ENCODE measurements at regions not wholly inside any gene's neighbourhood (a gene's known extent, or its start where the extent isn't known, plus 50 kb on each side); places are given as distances from the start of the nearest gene placed in this dataset.

DNA sequence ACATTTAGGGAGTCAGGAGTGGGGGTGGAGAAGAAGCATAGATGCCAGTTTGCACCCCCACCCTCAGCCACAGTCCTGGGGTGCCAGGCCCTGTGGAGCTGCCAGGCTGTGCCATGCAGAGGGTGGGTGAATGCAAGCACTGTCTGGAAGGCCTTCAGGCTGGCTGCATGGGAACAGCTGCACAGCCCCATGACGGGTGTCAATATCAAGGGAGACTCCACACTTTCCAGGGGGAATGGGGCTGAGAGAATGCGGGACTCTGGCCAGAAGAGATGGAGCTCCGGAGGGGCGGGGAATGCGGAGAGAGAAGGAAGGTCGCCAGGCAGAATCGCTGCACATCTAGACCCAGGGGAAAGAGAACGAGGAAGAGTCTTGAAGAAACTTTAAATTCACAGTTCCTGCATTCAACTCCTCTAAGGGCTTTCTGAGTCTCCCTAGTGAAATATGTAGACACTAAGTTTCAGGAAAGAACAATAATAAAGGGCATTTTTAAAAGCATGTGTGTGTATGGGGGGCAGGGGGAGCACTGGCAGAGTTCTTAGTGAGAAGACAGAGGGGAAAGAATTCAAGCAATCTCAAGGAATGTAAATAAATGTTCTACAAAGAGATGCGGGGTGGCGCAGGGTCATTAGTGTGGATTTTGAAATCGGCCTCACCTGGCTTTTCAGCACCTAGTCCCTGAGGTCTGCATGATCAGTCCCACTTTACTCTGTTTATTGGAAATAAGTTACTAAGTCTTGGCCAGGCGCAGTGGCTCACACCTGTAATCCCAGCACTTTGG lies 59.1 kb downstream of the BOD1 start:
- no peak for DNase-seq

DNA sequence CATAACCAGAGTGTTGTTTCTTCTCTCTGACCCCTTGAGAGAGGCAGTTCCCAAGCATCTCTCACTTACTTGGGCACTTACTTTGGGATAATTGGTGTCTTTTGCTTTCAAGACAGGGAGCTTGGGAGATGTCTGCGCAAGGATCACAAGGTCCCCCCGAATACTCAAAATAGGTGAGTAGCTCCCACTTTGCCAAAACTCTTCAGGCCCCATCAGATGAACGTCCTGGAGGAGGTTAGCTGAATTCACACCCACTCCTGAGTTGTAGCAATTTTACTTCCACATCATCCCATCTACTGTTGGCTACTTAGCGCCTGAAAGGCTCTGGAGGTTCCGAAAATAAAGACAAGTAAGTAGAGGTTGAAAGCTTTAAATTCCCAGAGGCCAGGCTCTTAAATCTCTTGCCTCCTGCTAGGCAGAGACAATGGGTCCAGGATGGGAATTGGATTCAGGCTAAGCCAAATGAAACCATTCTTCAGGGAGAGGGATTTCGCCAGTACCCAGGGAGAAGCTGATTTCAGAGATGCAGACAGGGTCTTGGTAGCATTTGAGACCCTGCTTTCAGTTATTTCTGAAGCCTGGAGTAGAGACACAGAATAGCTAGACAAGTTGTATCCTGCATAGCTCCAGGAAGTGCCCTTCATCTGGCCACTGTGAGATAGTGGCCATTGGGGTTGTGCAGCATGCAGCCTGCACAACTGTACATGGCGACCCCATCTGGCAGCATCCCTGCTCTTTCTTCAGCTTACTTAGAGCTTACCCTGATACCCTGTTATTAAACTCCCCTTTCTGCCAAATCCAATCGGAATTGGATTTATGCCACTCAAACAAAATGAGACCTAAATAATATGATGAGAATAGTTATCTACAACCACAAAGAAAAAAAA lies 60.1 kb downstream of the BOD1 start:
- no peak for DNase-seq

DNA sequence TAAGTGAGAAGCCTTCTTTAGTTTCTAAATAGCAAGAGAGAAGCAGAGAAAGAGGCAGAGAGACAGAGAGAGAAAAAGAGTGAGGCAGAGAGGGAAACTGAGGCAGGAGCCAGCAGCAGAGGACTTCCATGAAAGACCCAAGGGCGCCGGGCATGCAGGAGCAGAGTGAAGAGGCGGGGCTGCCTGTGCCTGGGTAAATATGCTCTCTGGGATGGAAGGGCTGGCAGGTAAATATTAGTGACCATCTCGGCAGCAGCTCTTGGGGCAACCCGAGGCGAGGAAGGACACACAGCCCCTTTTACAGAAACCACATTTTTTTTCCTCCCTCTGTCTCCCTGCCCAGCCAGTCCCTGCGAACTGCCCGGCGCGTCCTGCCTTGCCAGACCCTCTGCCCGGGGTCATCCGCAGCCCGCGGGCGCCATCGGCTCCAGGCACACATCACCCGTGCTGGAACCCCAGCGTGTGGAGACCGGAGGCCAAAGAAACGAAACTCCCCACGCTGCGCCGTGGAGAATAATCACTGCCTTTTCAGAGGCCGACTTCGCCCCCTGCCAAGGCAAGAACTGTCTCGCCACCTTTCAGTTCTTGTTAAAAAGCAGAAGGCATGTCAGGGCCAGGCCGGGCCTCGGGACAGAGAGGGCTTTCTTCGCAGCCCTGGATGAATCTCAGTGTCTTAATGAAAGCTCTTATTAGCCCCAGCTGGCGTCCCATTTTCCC lies 61.3 kb downstream of the BOD1 start:
- DNase-seq = no peak

DNA sequence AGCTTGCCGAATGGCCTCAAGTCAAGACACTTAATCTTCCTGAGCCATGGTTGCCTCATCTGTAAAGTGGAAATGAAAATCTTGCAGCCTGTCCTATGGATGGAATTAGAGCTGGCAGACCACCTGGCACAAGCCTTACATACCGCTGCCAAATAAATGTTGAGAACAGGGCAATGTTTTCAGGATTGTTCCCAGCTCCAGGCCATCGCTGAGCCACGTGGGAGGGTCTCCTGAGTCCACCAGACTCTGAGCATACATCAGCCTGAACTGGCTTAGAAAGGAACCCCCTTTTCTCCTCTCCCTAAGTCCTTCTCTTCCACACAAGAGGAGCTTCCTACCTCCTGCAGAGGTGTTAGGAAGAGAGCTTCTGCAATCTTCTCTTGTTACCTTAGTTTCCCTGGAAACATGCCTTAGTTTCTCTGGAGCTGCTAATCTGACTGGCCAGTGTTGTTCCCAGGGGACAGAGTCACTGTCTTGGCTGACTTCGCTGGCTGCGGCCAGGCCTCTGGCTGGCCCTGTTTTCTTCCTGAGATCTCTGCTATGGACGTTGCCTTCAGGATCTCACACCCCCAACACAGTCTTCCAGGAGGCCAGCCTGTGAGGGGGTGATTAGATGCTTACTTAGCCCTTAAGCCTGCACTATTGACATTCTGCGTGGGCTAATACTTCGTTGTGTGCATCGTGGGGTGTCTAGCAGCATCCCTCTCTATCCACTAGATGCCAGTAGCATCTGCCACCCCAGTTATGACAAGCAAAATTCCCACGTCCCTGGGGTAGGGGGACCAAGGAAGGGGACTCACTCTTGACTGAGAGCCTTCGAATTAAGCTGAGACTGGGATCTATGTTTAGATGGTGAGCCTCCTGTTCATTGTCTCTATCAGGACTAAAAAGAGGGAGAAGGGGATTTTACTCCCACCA lies 62.2 kb downstream of the BOD1 start:
- no peak for DNase-seq

DNA sequence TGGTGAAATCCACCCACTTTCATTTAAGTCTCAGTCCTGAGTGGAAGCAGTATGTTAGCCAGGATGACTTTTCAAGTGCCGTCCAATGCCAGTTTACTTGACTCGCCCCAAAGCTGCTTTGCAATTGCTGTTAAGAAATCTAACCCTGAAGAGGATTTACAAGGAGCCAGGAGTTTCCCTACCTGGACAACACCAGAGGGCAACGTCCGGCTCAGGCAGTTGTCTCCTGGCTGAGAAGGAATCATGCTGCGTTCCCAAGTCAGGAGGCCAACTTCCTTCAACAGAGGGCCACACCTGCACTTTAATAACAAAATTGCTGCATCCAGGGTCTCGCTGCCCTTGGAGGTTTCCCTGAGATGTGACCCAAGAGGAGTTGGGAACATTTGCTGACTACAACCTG lies 65.8 kb downstream of the BOD1 start:
- DNase-seq = no peak

DNA sequence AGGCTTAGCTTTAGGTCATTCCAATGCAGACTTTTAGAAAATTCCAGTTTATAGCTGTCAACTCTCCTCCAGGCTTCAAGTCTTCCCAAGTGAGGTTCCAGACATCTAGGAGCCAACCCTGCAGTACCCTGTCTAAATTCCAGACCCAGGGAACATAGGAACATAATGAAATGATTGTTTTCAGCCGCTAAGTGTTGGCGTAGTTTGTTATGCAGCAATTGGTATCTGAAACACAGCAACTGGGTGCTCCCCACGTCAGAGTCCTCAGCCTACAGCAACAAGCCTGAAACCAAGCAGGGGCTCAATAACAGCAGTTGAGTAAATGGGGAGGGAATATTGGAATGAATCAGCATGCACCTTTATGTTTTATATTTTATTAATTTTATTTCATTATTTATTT lies 66.8 kb downstream of the BOD1 start:
- DNase-seq = no peak

DNA sequence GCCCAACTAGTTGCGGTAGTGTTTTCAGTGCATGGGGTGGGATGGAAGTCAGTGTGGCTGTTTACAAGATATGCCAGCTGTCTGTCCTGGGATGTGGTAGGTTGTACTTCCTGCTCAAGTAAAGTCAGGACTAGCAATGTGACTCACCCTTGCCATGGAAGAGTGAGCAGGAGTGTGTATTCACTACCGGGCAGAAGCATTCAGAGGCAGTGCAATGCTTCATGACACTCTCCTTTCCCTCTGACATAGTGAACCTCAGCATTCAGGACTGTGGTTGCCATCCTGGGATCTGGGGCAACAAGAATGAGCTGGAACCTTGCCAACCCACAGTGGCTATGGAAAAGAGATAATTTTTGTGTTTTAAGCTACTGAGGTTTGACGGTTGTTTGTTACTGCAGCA lies 68.9 kb downstream of the BOD1 start:
- no peak for DNase-seq

DNA sequence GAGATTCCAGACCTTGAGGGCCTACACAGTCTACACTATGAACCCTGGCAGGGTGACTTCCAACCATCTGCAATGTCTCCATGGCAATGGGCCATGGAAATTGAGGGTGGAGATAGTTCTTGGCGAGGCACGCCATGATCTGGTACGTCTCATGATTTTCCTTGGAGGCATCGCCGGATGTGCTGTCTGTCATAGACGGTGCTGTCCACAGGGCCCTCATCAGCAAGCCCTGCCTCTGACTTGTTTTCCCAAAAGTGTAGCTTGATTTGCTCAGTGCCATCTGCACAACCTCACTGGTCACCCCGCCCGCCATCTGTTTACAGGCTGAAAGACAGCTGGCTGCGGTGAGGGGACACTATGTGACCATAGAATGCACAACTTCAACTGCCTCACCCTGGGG lies 73.5 kb downstream of the BOD1 start:
- DNase-seq = no peak

DNA sequence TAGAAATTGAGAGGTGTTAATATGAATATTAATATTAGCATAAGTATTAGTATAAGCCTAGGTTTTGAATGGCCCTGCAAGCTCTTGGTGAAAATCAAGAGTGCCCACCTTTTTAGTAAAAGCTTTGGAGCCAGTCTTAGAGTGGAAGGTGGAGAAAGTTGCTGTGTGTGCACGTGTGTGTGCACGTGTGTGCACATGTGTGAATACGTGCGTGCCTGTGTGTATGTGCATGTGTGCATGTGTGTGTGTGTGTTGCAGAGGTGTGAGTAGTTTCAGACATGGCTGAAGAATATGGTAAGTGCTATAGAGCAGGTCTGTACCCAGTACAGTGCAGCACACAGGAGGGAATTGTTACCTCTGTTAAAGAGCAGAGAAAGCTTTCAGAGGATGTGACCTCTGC lies 74.3 kb downstream of the BOD1 start:
- no peak for DNase-seq

DNA sequence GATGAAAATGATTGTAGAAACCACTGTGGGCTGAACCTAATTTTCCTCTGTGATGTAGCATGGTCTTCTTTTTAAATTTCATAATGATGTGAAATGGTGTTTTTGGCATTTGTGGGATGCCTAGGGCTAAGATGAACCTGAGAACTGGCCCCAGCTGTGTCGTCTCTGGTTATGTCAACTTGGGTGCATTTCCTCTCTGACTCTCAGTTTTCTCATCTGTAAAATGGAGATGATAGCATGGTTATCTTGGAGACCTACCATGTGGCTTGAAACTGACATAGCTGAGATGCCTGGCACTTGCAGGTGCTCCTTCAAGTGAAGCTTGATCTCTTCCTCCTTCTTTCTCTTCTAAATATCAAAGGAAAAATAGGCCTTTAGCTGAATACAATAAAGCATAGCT lies 77.8 kb downstream of the BOD1 start:
- DNase-seq = no peak

DNA sequence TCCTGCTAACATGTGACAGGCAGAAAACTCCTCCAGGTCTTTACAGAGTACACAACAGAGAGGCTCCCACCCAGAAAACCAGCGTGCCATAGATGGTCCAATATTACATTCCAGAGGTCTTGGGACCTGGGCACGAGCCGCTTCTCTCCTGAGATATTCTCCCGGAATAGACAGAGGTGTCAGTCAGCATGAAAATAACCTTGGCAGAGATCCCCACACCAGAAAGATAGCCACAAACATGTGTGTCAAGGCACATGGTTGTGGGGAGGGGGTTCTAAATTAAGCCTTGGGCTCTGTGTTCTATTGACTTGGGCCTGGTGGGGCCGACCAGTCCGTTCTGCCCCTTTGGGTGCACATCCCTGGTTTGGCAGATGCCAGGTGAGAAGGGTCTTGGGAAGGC lies 78.4 kb downstream of the BOD1 start:
- DNase-seq = no peak

DNA sequence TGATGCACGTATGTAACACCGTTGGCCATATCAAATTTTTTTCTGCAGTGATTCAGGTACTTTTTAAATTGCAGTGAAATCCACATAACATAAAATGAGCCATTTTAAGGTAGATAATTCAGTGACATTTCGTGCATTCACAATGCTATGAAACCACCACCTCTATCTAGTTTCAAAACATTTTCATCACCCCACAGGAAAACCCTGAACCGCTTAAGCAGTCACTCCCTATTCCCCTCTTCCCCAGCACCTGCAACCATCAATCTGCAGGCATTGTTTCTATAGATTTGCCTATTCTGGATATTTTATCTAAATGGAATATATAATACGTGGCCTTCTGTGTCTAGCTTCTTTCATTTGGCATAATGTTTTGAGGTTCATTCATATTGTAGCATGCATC lies 79.2 kb downstream of the BOD1 start:
- DNase-seq = no peak

DNA sequence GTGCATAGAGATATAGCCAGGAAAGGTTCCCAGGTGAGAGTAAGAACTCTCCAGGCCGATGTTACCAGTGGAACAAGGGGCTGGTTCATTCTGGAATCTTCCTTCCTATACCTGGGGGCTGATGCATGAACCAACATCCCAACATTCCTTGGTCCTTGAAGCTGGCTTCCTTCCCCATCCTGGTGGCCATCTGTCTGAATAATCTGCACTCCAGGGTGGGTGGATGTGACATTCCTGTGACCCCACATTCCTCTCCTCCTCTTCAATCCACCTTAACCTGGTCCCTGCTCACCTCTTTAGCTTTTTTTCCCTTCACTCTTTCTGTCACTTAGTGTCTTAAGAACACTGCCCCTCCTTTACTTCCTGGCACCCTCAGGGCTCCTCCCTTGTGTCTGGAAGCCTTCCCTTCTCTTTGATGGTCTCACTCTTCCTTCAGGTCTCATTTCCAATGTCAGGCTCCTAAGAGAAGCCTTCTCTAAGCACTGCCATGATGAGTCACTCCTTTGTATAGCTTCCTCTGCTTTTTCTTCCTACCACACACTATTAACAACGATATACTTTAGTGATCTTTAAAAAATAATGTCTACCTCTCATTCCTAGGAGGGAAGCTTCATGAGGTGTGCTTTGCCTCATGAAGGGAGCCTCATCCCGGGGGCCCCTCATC lies 80.3 kb downstream of the BOD1 start:
- DNase-seq = no peak

DNA sequence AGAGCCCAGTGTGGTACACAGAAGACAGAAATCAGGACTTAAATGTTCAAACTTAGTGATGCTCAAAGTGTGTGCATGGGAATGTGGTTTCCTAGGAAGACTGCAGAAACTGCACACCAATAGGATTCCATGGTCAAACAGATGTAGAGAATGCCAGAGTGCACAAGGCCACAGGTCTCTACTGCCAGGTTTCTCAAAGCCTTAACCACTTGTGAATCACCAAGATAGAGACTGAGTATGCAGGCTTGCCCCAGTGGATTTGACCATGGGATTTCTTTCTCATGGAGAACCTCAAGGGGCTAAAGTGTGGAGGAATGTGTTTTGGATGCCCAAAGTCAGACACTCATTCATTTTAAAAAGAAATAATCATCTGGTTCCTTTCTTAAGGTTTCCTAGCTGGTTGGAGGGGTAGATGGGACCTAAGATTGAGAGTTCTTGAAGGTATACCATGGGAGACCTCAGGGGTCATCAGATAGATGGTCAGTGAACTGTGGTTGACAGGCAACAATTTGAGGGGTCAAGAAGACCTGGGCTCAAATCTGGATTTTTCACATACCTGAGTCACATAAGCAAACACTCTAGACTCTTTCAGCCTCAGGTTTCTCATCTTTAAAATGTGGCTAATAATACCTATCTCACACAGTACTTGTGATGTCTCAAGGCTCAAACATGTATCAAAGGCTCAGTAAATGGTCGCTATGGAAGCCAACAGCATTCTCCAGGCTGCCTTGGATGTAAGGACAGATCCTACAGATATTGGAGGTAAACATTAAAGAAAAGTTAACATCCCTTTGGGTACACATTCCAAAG lies 81.1 kb downstream of the BOD1 start:
- DNase-seq = no peak

DNA sequence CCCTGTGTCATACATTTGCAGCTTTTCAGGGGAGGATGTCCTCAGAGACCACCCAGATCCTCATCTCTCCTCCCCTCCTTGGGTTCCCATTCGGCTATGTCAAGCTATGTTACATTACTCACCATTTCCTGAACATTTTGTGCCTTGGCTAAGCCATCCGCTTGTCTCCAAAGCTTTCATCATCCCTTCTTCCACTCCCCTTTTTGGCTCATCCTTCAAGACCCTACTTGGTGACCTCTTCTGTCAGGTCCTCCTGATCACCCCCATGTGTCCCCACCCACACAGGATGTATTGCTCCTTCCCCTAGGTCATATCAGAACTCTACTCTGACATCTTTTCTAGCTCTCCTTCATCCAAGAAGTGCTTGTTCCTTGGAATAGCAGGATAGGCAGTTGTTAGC lies 81.8 kb downstream of the BOD1 start:
- DNase-seq = no peak

DNA sequence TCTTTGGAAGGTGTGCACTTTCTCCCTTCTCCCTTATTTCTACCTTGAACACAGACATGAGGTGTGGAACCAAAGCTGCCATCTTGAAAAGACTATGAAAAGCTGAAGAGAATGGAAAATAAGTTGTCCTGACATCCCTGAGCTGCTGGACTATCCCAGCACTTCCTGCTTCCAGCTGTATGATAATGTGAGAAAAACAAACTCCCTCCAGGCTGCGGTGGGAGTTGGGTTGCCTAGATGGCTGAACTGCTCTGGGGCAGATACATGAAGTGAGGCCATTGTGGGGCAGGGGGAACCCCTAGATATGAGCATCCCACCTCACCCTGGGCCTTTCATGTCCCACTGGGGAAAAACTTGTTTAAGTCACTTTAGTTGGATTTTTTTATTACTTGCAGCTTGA lies 82.4 kb downstream of the BOD1 start:
- DNase-seq = no peak

DNA sequence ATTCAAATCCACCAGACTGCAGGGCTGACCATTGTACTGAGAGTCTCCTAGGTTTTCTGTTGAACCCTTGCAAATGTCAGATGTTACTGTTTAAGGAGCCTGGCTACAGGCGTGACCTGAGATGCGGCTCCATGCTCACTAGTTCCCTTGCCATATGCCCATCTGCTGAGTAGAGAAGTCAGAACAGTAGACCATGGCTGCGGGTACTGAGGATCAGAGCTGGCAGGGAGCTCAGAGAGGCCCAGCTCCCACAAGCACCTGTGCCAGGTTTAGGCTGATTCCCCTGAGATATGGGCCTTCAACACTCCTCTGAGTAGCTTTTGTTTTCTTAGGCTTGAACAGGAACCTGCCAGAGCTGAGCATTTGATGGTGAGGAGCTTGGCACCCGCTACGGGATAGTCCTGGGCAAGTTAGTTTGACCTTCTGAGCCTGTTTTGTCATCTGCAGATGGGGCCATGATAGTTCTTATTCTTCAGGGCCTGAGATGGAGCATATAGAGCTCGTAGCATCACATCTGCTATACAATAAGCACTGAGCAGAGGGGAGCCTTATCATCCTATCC lies 83.7 kb downstream of the BOD1 start:
- no peak for DNase-seq

DNA sequence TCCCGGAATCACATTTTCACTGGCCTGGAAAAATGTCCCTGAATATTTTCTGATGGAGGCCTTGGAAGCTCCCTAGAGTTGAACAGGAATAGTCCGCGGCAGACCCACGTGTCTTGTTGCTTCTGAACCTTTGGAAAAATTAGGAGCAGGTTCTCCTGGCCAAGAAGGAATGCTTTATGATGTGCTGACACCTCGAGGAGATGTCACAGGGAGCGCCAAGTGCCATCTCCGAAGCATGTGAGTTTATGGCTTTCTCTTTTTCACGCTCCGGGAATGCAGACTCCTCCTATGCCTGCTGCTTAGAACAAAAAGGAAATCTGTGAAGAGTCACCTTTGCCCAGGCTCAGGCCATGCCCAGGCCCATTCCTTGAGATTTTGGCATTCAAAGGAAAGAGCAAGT lies 84.6 kb downstream of the BOD1 start:
- DNase-seq = no peak

DNA sequence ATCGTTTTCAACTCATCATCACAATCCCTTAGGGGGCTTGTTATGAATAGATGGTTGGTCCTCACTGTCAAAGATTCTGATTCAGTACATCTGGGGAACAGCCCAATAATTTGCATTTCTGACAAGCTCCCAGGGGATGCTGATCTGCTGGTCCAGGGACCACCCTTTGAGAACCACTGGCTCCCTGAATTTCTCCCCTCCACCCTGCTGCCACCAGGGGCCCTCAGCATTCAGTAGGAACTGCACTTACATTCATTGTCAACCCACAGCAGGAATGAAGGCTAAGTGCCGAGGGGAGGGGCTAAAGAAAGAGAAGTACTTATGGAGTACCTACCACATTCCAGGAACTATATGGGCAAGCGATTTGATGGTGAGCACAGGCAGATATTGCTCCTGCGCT lies 85.9 kb downstream of the BOD1 start:
- no peak for DNase-seq

DNA sequence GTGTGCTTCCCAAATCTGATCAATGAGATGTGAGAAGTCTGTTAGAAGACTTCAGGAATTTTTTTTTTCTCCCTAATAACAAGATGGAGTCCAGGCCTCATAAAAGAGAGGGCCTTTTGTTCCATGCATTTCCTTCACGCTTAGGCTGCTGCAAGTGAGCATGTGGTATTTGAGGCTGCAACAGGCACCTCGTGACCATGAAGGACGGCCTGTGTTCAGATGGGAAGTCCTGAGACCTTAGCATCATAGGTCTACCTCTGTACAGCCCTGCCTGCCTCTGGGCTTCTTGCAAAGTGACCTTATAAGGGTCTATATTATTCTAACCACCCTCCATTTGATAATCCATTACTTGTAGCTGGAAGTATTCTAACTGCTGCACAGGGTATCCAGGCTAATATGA lies 86.6 kb downstream of the BOD1 start:
- no peak for DNase-seq

DNA sequence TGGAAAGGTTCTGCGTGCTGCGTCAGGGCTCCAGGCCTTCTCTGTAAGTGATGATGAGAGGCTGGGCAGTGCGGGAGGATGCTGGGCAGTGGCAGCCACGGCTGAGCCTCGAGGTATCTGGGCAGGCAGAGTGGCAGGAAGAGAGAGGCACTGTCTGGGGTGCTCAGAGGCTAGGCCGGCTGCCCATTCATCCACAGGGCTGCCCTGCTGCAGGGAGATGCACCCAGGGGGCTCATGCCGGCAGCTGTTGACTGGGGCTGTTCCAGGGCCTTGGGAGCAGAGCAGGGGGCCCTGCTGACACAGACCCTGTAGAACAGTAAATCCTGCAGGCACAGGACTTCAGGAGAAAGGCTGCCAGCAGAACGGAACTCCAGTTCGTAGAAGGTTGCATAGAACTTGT lies 88.8 kb downstream of the BOD1 start:
- no peak for DNase-seq
